ENCODE measurements at regions not wholly inside any gene's neighbourhood (a gene's known extent, or its start where the extent isn't known, plus 50 kb on each side); places are given as distances from the start of the nearest gene placed in this dataset.

DNA sequence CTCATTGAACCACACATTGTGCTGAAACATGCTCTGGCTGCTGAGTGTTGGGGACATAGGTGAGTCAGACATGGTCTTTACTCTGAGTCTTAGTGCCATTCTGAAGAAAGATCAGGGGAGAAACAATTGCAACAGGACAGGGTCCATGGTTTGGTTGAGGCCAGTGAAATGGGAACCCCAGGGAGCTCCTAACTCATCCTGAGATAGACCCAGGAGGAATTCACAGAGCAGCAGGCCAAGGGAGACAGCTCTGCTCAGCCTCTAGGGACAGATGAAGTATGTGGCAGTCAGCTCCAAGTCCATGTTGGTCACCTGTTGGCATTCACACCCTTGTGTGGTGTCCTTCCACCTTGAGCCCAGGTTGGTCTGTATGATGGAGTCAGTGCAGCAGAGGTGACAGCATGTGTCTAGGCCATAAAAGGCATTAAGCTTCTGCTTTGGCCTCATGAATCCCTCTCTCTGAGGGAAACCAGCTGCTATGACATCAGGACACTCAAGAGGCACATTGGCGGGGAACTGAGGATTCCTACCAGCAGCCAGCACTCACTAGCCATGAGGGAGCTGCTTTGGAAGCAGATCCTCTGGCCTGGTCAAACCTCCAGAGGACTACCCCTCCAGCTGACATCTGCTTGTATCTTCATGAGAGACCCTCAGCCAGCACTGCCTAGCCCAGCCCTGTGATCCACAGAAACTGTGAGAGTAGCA is 50.3 kb upstream of the MYEOV start:
- no peak for DNase-seq
- H3K4me1 ChIP-seq, result peaks cover 11% of the 10 kb centered on the region
- TF ChIP-seq, protein P1, sequence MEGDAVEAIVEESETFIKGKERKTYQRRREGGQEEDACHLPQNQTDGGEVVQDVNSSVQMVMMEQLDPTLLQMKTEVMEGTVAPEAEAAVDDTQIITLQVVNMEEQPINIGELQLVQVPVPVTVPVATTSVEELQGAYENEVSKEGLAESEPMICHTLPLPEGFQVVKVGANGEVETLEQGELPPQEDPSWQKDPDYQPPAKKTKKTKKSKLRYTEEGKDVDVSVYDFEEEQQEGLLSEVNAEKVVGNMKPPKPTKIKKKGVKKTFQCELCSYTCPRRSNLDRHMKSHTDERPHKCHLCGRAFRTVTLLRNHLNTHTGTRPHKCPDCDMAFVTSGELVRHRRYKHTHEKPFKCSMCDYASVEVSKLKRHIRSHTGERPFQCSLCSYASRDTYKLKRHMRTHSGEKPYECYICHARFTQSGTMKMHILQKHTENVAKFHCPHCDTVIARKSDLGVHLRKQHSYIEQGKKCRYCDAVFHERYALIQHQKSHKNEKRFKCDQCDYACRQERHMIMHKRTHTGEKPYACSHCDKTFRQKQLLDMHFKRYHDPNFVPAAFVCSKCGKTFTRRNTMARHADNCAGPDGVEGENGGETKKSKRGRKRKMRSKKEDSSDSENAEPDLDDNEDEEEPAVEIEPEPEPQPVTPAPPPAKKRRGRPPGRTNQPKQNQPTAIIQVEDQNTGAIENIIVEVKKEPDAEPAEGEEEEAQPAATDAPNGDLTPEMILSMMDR (IDR thresholded peaks at IDR 0.05; ENCODE audit: borderline replicate concordance), result no peak
- no peaks in the 10 kb centered on the region for H3K27me3 ChIP-seq (ENCODE audit: low read depth)
- H3K9me3 ChIP-seq (replicated peaks), result no peaks in the 10 kb centered on the region
- no peak overlapping the region for H3K4me3 ChIP-seq
- no peak overlapping the region for H3K27ac ChIP-seq (replicated peaks)
- H3K36me3 ChIP-seq, result no peaks in the 10 kb centered on the region
- intact Hi-C loops (cut with micrococcal nuclease), result no loop called here

All from left ventricle myocardium inferior (tissue), 1 donor.